ENCODE measurements at regions not wholly inside any gene's neighbourhood (a gene's known extent, or its start where the extent isn't known, plus 50 kb on each side); places are given as distances from the start of the nearest gene placed in this dataset.
"Not testable (repeated sequence)": the region's sequence is repeated elsewhere in the genome, so short reads cannot be mapped to it uniquely, and the experiment has no call there.

DNA sequence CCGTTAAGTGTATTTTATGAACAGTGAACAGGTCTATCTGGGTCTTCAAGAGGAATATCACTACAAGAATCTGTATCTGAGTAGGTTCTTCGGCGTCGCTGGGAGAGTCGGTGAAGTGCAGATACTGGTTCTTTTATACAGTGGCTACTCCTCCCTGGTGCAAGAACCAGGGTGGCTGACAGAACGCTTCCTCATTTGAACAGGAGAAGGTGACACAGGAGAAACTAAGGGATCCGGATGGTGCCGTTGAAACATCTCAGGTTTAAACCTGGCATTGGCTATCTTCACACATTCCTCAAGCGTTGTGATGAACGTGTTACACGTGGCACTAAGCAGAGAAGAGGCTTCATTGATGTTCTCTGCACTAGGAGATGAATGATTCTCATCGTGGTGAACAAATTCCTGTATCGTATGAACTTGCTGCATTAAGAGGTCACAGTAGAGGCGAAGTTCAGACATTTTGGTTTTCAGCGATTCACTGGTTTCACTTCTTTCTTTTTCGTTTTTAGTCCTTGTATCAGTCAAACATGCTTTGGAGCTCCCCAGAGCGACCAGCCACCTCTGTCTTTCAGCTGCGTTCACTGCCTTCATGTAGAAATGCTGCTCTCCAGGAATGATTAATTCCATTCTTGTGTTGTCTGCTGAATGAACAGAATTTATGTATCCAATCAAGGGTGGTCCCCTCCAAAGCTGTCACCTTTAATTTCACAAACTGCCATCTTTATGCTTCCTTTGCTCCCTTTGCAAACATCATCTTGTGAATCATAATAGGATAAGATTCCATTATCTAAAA is 54.6 kb upstream of the CEACAM21 start:
- not testable (repeated sequence) for H3K36me3 ChIP-seq (ENCODE audit: insufficient read depth, low read length); H3K4me1 ChIP-seq (ENCODE audit: control insufficient read depth, insufficient read depth, low read length, unreplicated experiment); H3K4me3 ChIP-seq (ENCODE audit: low read depth, low read length); H3K27ac ChIP-seq (ENCODE audit: low read depth, low read length); H2AFZ ChIP-seq (ENCODE audit: low read length, unreplicated experiment); H3K79me2 ChIP-seq (ENCODE audit: control insufficient read depth, insufficient read depth, low read length, unreplicated experiment)
- peaks cover 82% of the 10 kb centered on the region for H3K27me3 ChIP-seq (ENCODE audit: insufficient read depth, low read length)

DNA sequence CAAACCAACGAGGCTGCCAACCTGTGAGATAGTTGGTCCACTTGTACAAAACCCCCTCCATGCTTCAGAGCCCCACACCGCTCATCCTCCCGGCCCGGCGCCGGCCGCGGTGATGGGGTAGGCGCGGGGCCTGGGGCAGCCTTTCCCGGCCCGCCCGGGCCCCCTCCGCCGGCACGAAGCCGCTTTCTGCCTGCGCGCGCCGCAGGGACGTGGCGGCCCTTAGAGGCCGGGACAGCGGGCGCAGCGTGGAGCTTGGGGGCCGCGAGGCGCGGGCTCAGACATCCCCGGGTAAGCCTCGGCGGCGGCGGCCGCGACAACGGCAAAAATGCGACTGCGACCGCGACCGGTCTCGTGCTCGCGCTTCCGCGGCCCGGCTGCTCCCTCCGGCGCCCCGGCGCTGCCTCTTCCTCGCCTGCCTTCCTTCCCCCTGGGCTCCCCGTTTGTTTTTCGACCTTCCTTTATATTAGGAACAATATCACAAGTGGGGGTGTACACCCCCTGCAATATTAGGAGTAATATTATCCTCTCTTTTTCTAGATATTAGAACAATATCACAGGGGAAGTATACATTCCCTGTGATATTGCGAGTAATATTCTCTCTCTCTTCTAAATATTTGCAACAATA is 53.9 kb upstream of the CEACAM21 start:
- H3K4me1 ChIP-seq (ENCODE audit: control insufficient read depth, insufficient read depth, low read length, unreplicated experiment), result no peaks in the 10 kb centered on the region
- no peak overlapping the region for H3K27ac ChIP-seq (ENCODE audit: low read depth, low read length)
- no peak overlapping the region for H2AFZ ChIP-seq (ENCODE audit: low read length, unreplicated experiment)
- H3K27me3 ChIP-seq (ENCODE audit: insufficient read depth, low read length), result peaks cover 85% of the 10 kb centered on the region
- no peaks in the 10 kb centered on the region for H3K79me2 ChIP-seq (ENCODE audit: control insufficient read depth, insufficient read depth, low read length, unreplicated experiment)
- H3K4me3 ChIP-seq (ENCODE audit: low read depth, low read length), result no peak overlapping the region
- H3K36me3 ChIP-seq (ENCODE audit: insufficient read depth, low read length), result no peaks in the 10 kb centered on the region

DNA sequence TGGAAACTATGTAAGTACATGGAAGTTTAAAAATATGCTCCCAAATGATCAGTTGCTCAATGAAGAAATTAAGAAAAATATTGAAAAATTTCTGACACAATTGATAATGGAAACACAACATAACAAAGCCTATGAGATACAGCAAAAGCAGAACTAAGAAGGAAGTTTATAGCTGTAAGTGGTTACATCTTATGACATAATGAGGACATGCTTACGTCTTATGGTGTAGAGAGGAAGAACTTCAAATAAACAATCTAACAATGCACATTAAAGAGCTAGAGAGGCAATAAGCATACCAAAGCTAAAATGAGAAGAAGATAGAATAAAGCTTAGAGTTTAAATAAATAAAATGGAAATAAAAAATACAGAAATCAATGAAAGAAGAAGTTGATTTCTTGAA is 50.0 kb upstream of the CEACAM21 start:
- Histone ChIP-seq H3K4me1 (ENCODE audit: control insufficient read depth, insufficient read depth, low read length, unreplicated experiment) (no peaks in the 10 kb centered on the region), H3K79me2 (ENCODE audit: control insufficient read depth, insufficient read depth, low read length, unreplicated experiment) (no peaks in the 10 kb centered on the region), H2AFZ (ENCODE audit: low read length, unreplicated experiment) (no peak overlapping the region), H3K4me3 (ENCODE audit: low read depth, low read length) (no peak overlapping the region), H3K27ac (ENCODE audit: low read depth, low read length) (no peak overlapping the region), H3K27me3 (ENCODE audit: insufficient read depth, low read length) (peaks cover 79% of the 10 kb centered on the region), H3K36me3 (ENCODE audit: insufficient read depth, low read length) (no peaks in the 10 kb centered on the region)

All from ACC112 (cell line).